HG02840 (cell line): ENCODE measurements at regions not wholly inside any gene's neighbourhood (a gene's known extent, or its start where the extent isn't known, plus 50 kb on each side); places are given as distances from the start of the nearest gene placed in this dataset.

Experiments used
- ATAC-seq: cut with Tn5 transposase; IDR thresholded peaks from one replicate; pipeline ENCODE4 v1.9.1; 2021; ENCODE audit warnings: mild to moderate bottlenecking, moderate library complexity, moderate number of reproducible peaks; ENCODE audit not compliant: unreplicated experiment, low FRiP score

GRCh38 chr2:8073916-8074315 lies 607.9 kb upstream of the ID2 start:
- no peak for ATAC-seq

DNA sequence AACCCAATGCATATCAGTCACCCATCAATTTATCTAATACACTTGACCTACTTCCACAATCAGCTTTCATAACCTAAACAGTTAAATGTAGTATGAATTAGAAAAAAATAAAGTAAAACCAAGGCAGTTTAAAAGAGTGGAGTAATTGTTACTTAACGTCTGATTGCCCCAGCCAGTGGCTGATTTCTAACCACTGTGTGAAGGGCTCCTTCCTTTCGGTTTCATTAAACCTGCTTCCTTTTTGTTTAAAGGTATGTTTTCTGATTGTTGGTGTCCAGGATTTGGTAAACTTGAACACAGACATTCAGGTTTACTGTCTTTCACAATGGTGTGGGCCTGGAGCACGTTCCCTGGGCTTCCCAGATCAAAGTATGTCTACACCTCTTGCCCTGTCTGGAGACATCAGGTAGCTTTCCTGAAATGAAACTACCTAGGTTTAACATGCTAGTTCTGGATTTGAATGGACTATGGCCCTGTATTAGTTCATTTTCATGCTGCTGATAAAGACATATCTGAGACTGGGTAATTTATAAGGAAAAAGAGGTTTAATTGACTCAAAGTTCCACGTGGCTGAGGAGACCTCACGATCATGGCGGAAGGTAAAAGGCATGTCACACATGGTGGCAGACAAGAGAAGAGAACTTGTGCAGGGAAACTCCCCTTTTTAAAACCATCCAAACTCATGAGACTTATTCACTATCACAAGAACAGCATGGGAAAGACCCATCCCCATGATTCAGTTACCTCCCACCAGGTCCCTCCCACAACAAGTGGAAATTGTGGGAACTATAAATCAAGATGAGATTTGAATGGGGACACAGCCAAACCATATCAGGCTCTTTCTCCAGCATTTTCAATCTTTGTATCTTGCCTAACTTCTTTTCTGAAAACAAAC lies 605.2 kb upstream of the ID2 start:
- no peak for ATAC-seq

DNA sequence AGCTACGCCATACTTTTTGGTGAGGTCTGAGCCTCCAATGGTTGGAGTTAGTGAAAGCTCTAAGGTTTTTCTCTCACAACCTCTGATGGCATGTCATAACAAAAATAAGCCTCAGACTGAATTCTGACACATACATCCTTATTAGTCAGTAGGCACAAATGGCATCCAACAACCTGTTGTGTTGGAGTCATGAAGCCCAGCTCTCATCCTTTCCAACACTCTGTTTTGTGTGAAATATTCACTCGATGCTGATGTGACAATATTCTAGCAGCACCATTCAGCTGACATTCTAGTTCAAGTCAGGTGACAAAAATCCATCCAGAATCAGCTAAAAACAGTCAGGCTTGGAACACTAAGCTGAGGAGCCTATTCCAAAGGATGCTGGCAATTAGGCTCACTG lies 603.2 kb upstream of the ID2 start:
- ATAC-seq, result no peak

DNA sequence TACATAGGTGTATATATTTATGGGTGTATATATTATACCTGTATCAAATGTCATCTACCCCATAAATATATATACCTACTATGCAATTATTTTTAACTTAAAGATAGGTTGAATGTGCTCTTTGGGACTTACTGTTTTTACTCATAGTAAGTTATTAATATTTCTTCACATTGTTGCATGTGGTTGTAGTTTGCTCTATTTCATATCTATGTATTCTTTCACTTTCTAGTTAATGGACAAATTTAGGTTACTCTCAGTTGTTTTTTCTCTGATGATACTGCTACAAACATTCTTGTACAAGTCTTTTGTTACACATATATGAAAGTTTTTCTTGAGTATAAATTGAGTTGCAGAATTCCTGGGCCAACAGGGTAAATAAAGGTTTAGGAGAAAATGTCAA lies 601.8 kb upstream of the ID2 start:
- ATAC-seq, result no peak

GRCh38 chr2:8081130-8081529 lies 600.7 kb upstream of the ID2 start:
- no peak for ATAC-seq

DNA sequence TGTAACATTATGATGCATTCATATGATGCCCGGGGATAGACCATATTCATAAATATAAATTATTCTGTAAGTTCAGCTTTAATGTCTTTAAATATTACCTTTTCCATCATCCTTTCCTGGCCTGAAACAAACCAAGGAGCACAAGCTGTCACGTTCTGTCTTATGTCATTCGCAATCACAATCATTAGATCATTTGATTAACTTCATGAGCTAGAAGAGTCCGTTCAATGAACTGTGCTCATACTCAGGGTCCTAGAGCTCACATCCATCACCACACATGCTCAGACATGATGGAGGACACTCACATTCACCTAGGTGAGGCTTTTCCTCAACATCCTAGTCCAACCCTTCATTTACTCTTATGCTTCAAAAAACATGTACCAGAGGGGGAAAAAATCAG lies 599.0 kb upstream of the ID2 start:
- no peak for ATAC-seq

- ATAC-seq, result no peak
Measured at GRCh38 chr2:8086357-8086756, 595.5 kb upstream of the ID2 start.

- no peak for ATAC-seq
Measured at GRCh38 chr2:8086796-8087479, 594.9 kb upstream of the ID2 start.

GRCh38 chr2:8087480-8087840 lies 594.4 kb upstream of the ID2 start:
- ATAC-seq, result no peak

- no peak for ATAC-seq
Measured at GRCh38 chr2:8088810-8089209, 593.0 kb upstream of the ID2 start.

DNA sequence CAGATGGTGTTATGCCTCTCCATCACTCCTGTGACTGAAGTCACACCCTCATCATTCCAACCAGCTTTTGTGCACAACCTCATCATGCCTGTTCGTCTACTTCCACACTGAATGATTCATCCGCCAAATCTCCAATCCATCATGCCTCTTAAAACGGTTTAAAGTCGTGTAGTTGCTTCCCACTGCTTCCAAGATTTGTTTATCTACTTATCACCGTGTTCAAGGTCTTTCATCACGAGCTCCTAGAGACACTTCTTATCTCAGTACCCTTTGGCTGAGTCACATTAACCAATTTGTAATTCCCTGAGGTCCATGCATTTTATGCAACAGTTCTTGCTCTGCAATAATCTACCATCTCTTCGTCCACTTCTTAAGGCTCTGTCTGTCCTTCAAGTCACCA lies 592.3 kb upstream of the ID2 start:
- no peak for ATAC-seq

GRCh38 chr2:8090748-8091700 lies 590.8 kb upstream of the ID2 start:
- no peak for ATAC-seq

DNA sequence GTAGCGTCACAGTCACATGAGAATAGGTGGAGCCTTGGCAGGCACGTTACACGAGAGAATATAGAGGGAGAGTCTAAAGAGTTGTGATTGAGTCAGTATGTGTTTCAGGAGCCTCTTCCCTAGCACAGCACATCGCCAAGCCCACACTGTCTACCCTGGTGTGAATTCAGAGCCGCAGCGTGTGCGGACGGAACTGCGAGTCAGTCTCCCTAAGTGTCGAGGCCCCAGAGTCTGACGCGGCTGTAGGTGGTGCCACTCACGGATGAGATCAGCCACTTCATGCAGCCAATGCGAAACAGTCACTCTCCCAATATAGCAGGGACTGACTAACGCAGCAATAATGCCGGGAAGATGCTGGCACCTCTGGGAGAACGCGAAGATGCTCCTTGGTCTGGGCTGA lies 587.3 kb upstream of the ID2 start:
- no peak for ATAC-seq

GRCh38 chr2:8095978-8096377 lies 585.9 kb upstream of the ID2 start:
- no peak for ATAC-seq

GRCh38 chr2:8096484-8096883 lies 585.4 kb upstream of the ID2 start:
- no peak for ATAC-seq

- no peak for ATAC-seq
Measured at GRCh38 chr2:8098476-8099266, 583.2 kb upstream of the ID2 start.

- ATAC-seq, result no peak
Measured at GRCh38 chr2:8099267-8099582, 582.6 kb upstream of the ID2 start.

DNA sequence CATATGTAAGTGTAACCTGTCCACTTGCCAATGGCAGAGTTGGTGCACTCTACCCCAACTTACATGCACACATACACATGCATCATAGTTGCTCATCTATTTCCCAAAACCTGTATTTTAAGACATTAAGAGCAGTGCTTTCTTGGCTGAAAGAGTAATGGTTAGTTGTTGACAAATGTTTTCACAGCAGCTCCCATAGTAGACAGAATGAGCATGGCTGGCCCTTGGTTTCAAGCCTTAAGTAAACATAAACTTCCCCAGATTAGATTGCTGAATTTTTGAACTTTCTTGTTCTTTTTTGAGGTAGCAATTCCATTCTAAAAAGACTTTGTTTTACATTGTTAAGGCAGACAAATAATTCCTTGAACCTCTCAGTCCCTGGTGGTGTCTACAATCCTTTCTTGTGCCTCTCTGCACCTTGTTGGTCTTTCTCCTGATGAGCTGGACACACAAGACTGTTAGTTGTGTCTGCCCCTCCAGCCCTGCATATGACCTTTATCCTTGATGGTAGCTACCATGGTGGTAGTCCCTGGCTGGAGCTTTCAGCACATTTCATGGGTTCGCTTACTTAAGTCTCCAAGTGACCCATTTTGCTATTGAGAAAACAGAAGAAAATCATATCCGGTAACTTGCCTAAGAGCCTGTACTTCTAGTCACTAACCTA lies 580.1 kb upstream of the ID2 start:
- no peak for ATAC-seq

GRCh38 chr2:8102470-8102869 lies 579.4 kb upstream of the ID2 start:
- no peak for ATAC-seq
